Gastroesophageal sphincter (tissue), 4 donors: ENCODE measurements at regions not wholly inside any gene's neighbourhood (a gene's known extent, or its start where the extent isn't known, plus 50 kb on each side); places are given as distances from the start of the nearest gene placed in this dataset.

ENCODE experiments used
- ATAC-seq: fragments of 150-250 bp; one replicate; pipeline ENCODE4 v1.9.1; 2016; ENCODE audit warnings: mild to moderate bottlenecking, moderate library complexity
- H3K27ac ChIP-seq, 4 donors: fragments of 200-600 bp; sonication (generic) in 3 of 4; 1 replicate in 3 of 4; 2 replicates in 1 of 4; pipeline ENCODE4 v1.5.1; 2016 to 2019
- H3K27me3 ChIP-seq: fragments of 200-600 bp; sonication (generic); one replicate; pipeline ENCODE4 v1.5.1; 2019
- H3K36me3 ChIP-seq, 2 donors: fragments of 200-600 bp; sonication (generic); one replicate each; pipeline ENCODE4 v1.5.1; 2019; ENCODE audit warnings: control low read depth in 1 of 2
- H3K4me1 ChIP-seq, 3 donors: fragments of 200-600 bp; sonication (generic); 1 replicate in 2 of 3; 2 replicates in 1 of 3; pipeline ENCODE4 v1.5.1; 2016 to 2019; ENCODE audit warnings: control low read depth in 2 of 3
- H3K4me3 ChIP-seq, 2 donors: fragments of 200-600 bp; sonication (generic); one replicate each; pipeline ENCODE4 v1.5.1; 2019; ENCODE audit warnings: mild to moderate bottlenecking in 1 of 2, moderate library complexity in 1 of 2
- H3K9me3 ChIP-seq, 3 donors: fragments of 200-600 bp; sonication (generic); one replicate each; pipeline ENCODE4 v1.5.1; 2017 to 2019; ENCODE audit warnings: control low read depth in 2 of 3
- EP300 ChIP-seq: sonication (generic); formaldehyde crosslinking; IDR thresholded peaks from one replicate; pipeline ENCODE4 v1.6.1; 2017; ENCODE audit warnings: antibody characterized with exemption, mild to moderate bottlenecking
- POLR2A ChIP-seq, 2 donors: fragments of 450-650 bp; IDR thresholded peaks; one replicate each; pipeline ENCODE4 v1.6.1; 2017; ENCODE audit warnings: antibody characterized with exemption in 2 of 2, mild to moderate bottlenecking in 2 of 2, moderate library complexity in 1 of 2
- POLR2AphosphoS5 ChIP-seq: sonication (generic); formaldehyde crosslinking; IDR thresholded peaks from one replicate; pipeline ENCODE4 v1.6.1; 2017; ENCODE audit warnings: antibody characterized with exemption
- WGBS, 2 donors: methylation state at CpG; one replicate each; pipeline ENCODE4 v1.1.5; 2018; ENCODE audit warnings: low coverage in 1 of 2; 5-methylcytosine and 5-hydroxymethylcytosine counted together
- TF ChIP-seq, protein P1 (sequence below), 4 experiments: fragments of 200-600 bp in 2 of 4; fragments of 450-650 bp in 2 of 4; sonication (generic) in 1 of 4; IDR thresholded peaks; one replicate each; pipeline ENCODE4 v1.5.1; 2017 to 2019; ENCODE audit warnings: antibody characterized with exemption in 4 of 4, mild to moderate bottlenecking in 2 of 4, moderate library complexity in 2 of 4

DNA sequence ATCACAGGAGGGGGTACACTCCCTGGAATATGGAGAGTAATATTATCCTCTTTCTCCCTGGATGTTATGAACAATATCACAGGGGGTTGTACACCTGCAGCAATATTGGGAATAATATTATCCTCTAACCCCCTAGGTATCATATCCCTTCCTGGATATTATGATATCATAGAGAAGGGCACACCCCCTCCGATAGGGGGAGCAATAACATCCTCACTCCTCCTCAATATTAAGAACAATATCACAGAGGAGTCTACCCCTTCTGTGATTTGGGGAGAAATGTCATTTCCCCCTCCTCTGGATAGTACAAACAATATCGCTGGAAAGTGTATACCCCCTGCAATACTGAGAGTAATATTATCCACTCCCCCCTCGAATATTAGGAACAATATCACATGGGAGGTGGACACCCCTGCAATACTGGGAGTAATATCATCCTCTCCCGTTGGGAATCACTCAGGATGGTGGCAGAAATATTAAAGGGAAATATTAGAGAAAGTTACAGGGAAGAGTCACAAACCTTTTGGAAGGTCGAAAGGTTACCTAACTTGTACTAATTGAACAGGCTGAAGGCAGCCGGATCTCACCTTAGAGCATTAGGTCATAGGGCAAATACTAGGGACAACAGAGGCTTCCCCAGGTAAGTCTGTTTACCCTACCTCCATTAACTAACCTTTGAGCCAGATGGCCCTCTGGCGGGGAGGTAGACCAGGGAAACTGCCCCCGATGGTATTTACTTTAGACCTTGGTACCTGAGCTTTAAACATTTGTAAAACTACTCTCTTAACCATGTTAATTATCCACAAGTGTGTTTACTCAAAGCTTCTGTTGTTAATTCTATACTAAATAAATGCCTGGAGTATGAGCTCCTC is 57.5 kb upstream of the FREM1 start:
- Histone ChIP-seq H3K4me1 (no peaks in the 10 kb centered on the region), H3K27ac (no peak overlapping the region), H3K36me3 (no peaks in the 10 kb centered on the region), H3K4me3 (no peak overlapping the region), H3K9me3 (no peaks in the 10 kb centered on the region), H3K27me3 (no peaks in the 10 kb centered on the region)
- TF ChIP-seq, protein P1, sequence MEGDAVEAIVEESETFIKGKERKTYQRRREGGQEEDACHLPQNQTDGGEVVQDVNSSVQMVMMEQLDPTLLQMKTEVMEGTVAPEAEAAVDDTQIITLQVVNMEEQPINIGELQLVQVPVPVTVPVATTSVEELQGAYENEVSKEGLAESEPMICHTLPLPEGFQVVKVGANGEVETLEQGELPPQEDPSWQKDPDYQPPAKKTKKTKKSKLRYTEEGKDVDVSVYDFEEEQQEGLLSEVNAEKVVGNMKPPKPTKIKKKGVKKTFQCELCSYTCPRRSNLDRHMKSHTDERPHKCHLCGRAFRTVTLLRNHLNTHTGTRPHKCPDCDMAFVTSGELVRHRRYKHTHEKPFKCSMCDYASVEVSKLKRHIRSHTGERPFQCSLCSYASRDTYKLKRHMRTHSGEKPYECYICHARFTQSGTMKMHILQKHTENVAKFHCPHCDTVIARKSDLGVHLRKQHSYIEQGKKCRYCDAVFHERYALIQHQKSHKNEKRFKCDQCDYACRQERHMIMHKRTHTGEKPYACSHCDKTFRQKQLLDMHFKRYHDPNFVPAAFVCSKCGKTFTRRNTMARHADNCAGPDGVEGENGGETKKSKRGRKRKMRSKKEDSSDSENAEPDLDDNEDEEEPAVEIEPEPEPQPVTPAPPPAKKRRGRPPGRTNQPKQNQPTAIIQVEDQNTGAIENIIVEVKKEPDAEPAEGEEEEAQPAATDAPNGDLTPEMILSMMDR (IDR thresholded peaks at IDR 0.05), result no peak
- 80 to 92% methylated on average over 5 of the region's 8 CpGs for WGBS, 2 donors
- no peak for ATAC-seq

DNA sequence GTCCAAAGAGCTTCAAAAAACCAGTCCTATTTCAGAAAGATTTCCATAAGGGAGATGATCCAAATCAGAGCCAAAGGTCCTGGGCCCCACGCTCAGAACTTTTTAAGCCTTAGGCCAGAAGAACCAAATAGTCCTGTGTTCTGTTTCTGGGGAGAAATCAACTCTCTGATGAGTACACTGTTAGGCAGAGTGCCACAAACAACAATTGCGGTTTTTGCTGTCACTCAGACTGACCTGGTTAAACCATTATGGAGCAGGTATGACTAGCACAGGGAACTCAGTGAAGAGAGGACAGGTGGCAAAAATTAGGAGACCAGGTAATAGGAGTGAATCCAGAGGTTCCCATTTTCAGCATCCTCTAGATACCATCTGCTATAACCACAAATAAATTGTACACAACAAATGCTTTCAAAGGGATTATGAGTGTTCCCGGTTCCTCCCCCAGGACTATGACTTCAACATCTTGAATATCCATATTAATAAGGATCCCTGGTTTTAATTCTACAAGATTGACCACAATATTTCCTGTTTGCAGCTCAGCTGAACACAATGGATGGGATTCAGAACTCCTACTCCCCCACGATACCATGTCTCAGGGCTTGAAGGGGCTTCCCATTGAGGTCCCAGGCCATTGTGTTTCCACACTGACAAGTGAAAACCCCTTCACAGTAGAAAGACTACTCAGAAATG is 52.1 kb upstream of the FREM1 start:
- no peak overlapping the region for H3K4me3 ChIP-seq
- no peak overlapping the region for H3K27ac ChIP-seq
- no peak for TF ChIP-seq POLR2A (IDR thresholded peaks at IDR 0.05)
- TF ChIP-seq, protein P1 (IDR thresholded peaks at IDR 0.05), result no peak
- TF ChIP-seq EP300, result no peak
- no peak for TF ChIP-seq POLR2AphosphoS5
- no peak for ATAC-seq
- H3K27me3 ChIP-seq, result no peaks in the 10 kb centered on the region
- WGBS, 2 donors, result 60 to 81% methylated on average over 4 of the region's 4 CpGs
- H3K36me3 ChIP-seq, result no peaks in the 10 kb centered on the region
- no peaks in the 10 kb centered on the region for H3K9me3 ChIP-seq
- no peaks in the 10 kb centered on the region for H3K4me1 ChIP-seq

DNA sequence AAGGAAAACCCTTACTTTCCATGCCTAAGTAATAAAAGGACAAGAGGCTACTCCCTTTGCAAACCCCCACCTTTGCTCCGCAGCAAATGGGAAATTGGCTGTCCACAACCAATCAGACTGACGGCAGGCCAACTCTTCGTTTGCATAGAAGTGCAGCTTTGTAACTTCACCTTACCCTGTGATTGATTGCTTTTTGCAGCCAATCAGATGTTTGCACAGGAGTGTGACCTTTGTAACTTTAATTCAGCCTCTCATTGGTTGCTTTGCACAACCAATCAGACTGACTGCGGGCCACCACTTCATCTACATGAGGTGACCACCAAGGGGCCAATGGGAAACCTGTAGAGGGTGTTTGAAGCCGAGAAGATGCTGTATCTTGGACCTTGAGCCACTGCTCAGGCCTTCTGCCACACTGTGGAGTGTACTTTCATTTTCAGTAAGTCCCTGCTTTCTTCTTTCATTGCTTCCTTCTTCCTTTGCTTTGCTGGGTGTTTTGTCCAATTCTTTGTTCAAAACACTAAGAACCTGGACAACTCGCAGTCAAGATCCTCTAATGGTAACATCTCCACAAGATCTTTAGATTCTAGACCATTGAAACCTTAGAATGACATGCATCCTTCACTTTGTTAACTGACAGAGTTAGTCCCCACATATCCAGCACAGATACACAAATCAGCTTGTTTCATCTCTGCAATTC is 51.3 kb upstream of the FREM1 start:
- Histone ChIP-seq H3K9me3 (no peaks in the 10 kb centered on the region), H3K27ac (no peak overlapping the region), H3K4me3 (no peak overlapping the region), H3K36me3 (no peaks in the 10 kb centered on the region), H3K27me3 (no peaks in the 10 kb centered on the region), H3K4me1 (no peaks in the 10 kb centered on the region)
- TF ChIP-seq EP300 (no peak), POLR2AphosphoS5 (no peak), POLR2A (IDR thresholded peaks at IDR 0.05) (no peak)
- TF ChIP-seq, protein P1 (IDR thresholded peaks at IDR 0.05), result no peak
- 74 to 77% methylated on average over 6 of the region's 6 CpGs for WGBS, 2 donors
- ATAC-seq, result no peak

DNA sequence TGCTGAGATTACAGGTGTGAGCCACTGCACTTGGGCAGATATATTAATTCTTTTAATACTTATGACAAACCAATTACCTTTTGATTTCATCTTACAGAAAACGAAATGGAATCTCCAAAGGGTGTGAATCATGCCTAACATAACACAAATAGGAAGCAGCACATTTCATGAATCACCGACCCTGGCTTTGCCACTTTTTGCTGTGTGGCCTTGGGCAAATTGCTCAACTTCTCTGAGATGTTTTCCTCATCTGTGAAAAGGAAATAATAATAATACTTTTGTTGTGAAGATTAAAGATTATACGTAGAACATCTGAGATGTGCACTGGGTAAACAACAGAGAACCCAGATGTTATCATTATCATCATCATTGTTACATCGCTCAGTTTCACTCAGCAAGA is 50.7 kb upstream of the FREM1 start:
- TF ChIP-seq POLR2A (IDR thresholded peaks at IDR 0.05) (no peak), EP300 (no peak), POLR2AphosphoS5 (no peak)
- TF ChIP-seq, protein P1 (IDR thresholded peaks at IDR 0.05), result no peak
- Histone ChIP-seq H3K4me1 (no peaks in the 10 kb centered on the region), H3K27ac (no peak overlapping the region), H3K9me3 (no peaks in the 10 kb centered on the region), H3K4me3 (no peak overlapping the region), H3K36me3 (no peaks in the 10 kb centered on the region), H3K27me3 (no peaks in the 10 kb centered on the region)
- no peak for ATAC-seq
- WGBS, 2 donors, result 81 to 92% methylated on average over 2 to 4 of the region's 4 CpGs
